Stomach (tissue), 4 donors: ENCODE measurements at regions not wholly inside any gene's neighbourhood (a gene's known extent, or its start where the extent isn't known, plus 50 kb on each side); places are given as distances from the start of the nearest gene placed in this dataset.

Source experiments
- CTCF ChIP-seq, 7 experiments: fragments of 450-650 bp in 4 of 7; fragments of 200-600 bp in 3 of 7; sonication (generic) in 3 of 7; IDR thresholded peaks; one replicate each; pipeline ENCODE4 v1.5.1; 2016 to 2019; ENCODE audit warnings: antibody characterized with exemption in 7 of 7, control low read depth in 2 of 7, mild to moderate bottlenecking in 1 of 7
- EP300 ChIP-seq: sonication (generic); formaldehyde crosslinking; IDR thresholded peaks from one replicate; pipeline ENCODE4 v1.6.1; 2017; ENCODE audit warnings: antibody characterized with exemption
- POLR2A ChIP-seq, 4 donors: fragments of 450-650 bp; IDR thresholded peaks; one replicate each; pipeline ENCODE4 v1.6.1; 2016; ENCODE audit warnings: antibody characterized with exemption in 4 of 4, control low read depth in 2 of 4, mild to moderate bottlenecking in 1 of 4, moderate library complexity in 1 of 4
- POLR2AphosphoS5 ChIP-seq, 3 donors: sonication (generic); formaldehyde crosslinking; IDR thresholded peaks; one replicate each; pipeline ENCODE4 v1.6.1; 2016; ENCODE audit warnings: antibody characterized with exemption in 3 of 3

DNA sequence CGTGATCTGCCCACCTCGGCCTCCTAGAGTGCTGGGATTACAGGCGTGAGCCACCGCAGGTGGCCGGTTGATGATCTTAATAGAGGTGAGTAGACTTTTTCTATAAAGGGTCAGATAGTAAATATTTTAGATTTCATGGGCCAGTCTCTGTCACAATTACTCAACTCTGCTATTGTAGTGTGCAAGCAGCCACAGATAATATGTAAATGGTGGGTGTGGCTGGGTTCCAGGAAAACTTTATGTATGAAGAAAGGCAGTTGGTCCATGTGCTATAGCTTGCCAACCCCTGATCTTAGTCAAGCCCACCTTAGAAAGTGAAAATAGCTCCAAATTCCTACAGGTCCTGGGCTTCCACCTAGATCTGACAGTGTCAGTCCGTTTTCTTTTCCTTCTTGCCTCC, 94.9 kb upstream of the PMFBP1 start:
- no peak for TF ChIP-seq CTCF (IDR thresholded peaks at IDR 0.05)
- TF ChIP-seq POLR2A (IDR thresholded peaks at IDR 0.05): no peak
- TF ChIP-seq POLR2AphosphoS5 (IDR thresholded peaks at IDR 0.05): no peak
- no peak for TF ChIP-seq EP300
